Left ventricle myocardium inferior (tissue), 1 donor: ENCODE measurements at regions not wholly inside any gene's neighbourhood (a gene's known extent, or its start where the extent isn't known, plus 50 kb on each side); places are given as distances from the start of the nearest gene placed in this dataset.

Source experiments
- DNase-seq: peaks from one replicate; pipeline ENCODE4 v3.0.0-alpha.2; 2020
- H3K27ac ChIP-seq: fragments of 200-600 bp; replicated peaks from 2 replicates; pipeline ENCODE4 v1.8.0; 2021
- H3K27me3 ChIP-seq: fragments of 200-600 bp; 2 replicates; pipeline ENCODE4 v1.8.0; 2021; ENCODE audit warnings: low read depth
- H3K36me3 ChIP-seq: fragments of 200-600 bp; 2 replicates; pipeline ENCODE4 v1.8.0; 2021
- H3K4me1 ChIP-seq: fragments of 200-600 bp; 2 replicates; pipeline ENCODE4 v1.8.0; 2021
- H3K4me3 ChIP-seq: fragments of 200-600 bp; 2 replicates; pipeline ENCODE4 v1.8.0; 2021; ENCODE audit warnings: mild to moderate bottlenecking, moderate library complexity
- H3K9me3 ChIP-seq: fragments of 200-600 bp; replicated peaks from 2 replicates; pipeline ENCODE4 v1.8.0; 2021
- CTCF ChIP-seq: fragments of 200-600 bp; IDR thresholded peaks from 2 replicates; pipeline ENCODE4 v1.8.0; 2021; ENCODE audit warnings: antibody characterized with exemption, mild to moderate bottlenecking, borderline replicate concordance
- intact Hi-C: fragments of 100-400 bp; cut with micrococcal nuclease; formaldehyde crosslinking; loops from one replicate; pipeline ENCODE4 v1.11.0; 2022
- donor health status: DM: no; HTN: yes; CAD: no; lungs with severe emphysema.

GRCh38 chr9:4424038-4424437, 66.2 kb upstream of the SLC1A1 start:
- Histone ChIP-seq H3K9me3 (no peaks in the 10 kb centered on the region), H3K27me3 (no peaks in the 10 kb centered on the region), H3K27ac (no peak overlapping the region), H3K4me3 (no peak overlapping the region), H3K4me1 (no peaks in the 10 kb centered on the region), H3K36me3 (no peaks in the 10 kb centered on the region)
- intact Hi-C loops: no loop called here
- no peak for DNase-seq
- no peak for TF ChIP-seq CTCF

- Histone ChIP-seq H3K4me3 (no peak overlapping the region), H3K27ac (no peak overlapping the region), H3K27me3 (no peaks in the 10 kb centered on the region), H3K9me3 (no peaks in the 10 kb centered on the region), H3K4me1 (no peaks in the 10 kb centered on the region), H3K36me3 (no peaks in the 10 kb centered on the region)
- no peak for TF ChIP-seq CTCF
- intact Hi-C loops: no loop called here
- DNase-seq: no peak
Measured at GRCh38 chr9:4423207-4423610, 67.1 kb upstream of the SLC1A1 start.

- H3K4me3 ChIP-seq: no peak overlapping the region
- no peak overlapping the region for H3K27ac ChIP-seq
- H3K27me3 ChIP-seq: no peaks in the 10 kb centered on the region
- no peaks in the 10 kb centered on the region for H3K36me3 ChIP-seq
- no peak for DNase-seq
- intact Hi-C loops: no loop called here
- no peak for TF ChIP-seq CTCF
- H3K9me3 ChIP-seq: no peaks in the 10 kb centered on the region
- H3K4me1 ChIP-seq: no peaks in the 10 kb centered on the region
Measured at GRCh38 chr9:4422495-4422894, 67.8 kb upstream of the SLC1A1 start.

GRCh38 chr9:4421847-4422246, 68.4 kb upstream of the SLC1A1 start:
- no peak for DNase-seq
- no peak overlapping the region for H3K4me3 ChIP-seq
- H3K9me3 ChIP-seq: no peaks in the 10 kb centered on the region
- H3K27ac ChIP-seq: no peak overlapping the region
- intact Hi-C loops: no loop called here
- no peaks in the 10 kb centered on the region for H3K27me3 ChIP-seq
- TF ChIP-seq CTCF: no peak
- H3K36me3 ChIP-seq: no peaks in the 10 kb centered on the region
- H3K4me1 ChIP-seq: no peaks in the 10 kb centered on the region

GRCh38 chr9:4420351-4420750, 69.9 kb upstream of the SLC1A1 start:
- intact Hi-C loops: no loop called here
- no peak for DNase-seq
- TF ChIP-seq CTCF: no peak
- Histone ChIP-seq H3K27ac (no peak overlapping the region), H3K4me1 (no peaks in the 10 kb centered on the region), H3K36me3 (no peaks in the 10 kb centered on the region), H3K9me3 (no peaks in the 10 kb centered on the region), H3K27me3 (no peaks in the 10 kb centered on the region), H3K4me3 (no peak overlapping the region)
